B cell (primary cell): ENCODE measurements at regions not wholly inside any gene's neighbourhood (a gene's known extent, or its start where the extent isn't known, plus 50 kb on each side); places are given as distances from the start of the nearest gene placed in this dataset.

Source experiments
- EZH2 ChIP-seq: IDR thresholded peaks from 2 replicates; pipeline ENCODE4 v1.6.1; 2012; ENCODE audit warnings: borderline replicate concordance, low read depth, mild to moderate bottlenecking, moderate library complexity, low read length; ENCODE audit not compliant: insufficient read depth, poor library complexity, severe bottlenecking
- TF ChIP-seq, protein P1 (sequence below): fragments of 200-600 bp; IDR thresholded peaks from one replicate; pipeline ENCODE4 v1.8.0; 2022; ENCODE audit warnings: antibody characterized with exemption, mild to moderate bottlenecking

DNA sequence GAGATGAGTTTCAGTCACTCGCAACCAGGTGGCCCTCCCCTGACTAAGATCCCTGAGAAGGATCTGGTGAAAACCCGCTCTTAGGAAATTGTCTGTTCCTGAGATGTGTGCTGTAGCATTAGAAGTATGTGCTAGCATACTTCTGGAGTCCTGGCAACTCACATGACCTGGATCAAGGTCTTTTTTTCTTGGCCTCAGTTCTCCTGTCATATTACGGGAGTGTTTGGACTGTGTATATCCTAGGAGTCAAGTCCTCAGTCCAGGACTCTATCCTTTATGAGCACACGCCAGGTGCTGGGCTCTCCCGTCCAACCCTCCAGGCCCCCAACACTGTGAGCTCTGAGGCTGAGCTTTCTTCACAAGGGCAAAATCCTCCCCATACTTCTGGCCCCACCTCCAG is 156.4 kb downstream of the UQCRFS1 start:
- TF ChIP-seq, protein P1, sequence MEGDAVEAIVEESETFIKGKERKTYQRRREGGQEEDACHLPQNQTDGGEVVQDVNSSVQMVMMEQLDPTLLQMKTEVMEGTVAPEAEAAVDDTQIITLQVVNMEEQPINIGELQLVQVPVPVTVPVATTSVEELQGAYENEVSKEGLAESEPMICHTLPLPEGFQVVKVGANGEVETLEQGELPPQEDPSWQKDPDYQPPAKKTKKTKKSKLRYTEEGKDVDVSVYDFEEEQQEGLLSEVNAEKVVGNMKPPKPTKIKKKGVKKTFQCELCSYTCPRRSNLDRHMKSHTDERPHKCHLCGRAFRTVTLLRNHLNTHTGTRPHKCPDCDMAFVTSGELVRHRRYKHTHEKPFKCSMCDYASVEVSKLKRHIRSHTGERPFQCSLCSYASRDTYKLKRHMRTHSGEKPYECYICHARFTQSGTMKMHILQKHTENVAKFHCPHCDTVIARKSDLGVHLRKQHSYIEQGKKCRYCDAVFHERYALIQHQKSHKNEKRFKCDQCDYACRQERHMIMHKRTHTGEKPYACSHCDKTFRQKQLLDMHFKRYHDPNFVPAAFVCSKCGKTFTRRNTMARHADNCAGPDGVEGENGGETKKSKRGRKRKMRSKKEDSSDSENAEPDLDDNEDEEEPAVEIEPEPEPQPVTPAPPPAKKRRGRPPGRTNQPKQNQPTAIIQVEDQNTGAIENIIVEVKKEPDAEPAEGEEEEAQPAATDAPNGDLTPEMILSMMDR, result no peak
- no peak for TF ChIP-seq EZH2
